ENCODE measurements at regions not wholly inside any gene's neighbourhood (a gene's known extent, or its start where the extent isn't known, plus 50 kb on each side); places are given as distances from the start of the nearest gene placed in this dataset.
"Not testable (repeated sequence)": the region's sequence is repeated elsewhere in the genome, so short reads cannot be mapped to it uniquely, and the experiment has no call there.

GRCh38 chr5:91777671-91778070 is 394.6 kb upstream of the ARRDC3 start:
- Mint-ChIP-seq H3K27me3 (no peaks in the 10 kb centered on the region), H3K27ac (no peak overlapping the region), H3K4me3 (ENCODE audit: low read depth) (no peak overlapping the region), H3K4me1 (ENCODE audit: low read depth) (peaks cover 4% of the 10 kb centered on the region), H3K9me3 (ENCODE audit: low read depth) (no peaks in the 10 kb centered on the region), H3K36me3 (ENCODE audit: insufficient read depth) (no peaks in the 10 kb centered on the region)
- TF ChIP-seq CTCF (IDR thresholded peaks at IDR 0.05; ENCODE audit: unreplicated experiment), result no peak
- no peak for DNase-seq (ENCODE audit: low spot score, unreplicated experiment)

DNA sequence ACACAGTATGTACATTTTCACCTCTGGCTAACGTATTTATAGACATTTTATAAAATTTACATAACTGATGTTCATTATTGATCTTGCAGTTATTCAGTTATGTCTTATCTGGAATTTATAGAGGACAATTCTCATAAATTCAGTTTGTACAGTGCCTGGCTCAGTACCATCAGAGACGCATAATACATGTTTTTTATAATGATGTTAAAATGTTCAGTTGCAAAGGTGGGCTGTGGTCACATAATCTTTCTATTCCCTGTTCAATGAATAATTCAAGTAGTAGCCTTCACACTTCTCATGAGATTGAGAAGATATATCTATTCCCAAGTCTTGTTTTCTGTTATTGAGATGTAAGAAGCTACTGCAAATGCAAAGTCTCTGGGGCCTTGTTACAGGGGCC is 393.1 kb upstream of the ARRDC3 start:
- H3K27ac Mint-ChIP-seq, result no peak overlapping the region
- no peak overlapping the region for H3K4me3 Mint-ChIP-seq (ENCODE audit: low read depth)
- DNase-seq (ENCODE audit: low spot score, unreplicated experiment), result no peak
- H3K27me3 Mint-ChIP-seq, result no peaks in the 10 kb centered on the region
- H3K36me3 Mint-ChIP-seq (ENCODE audit: insufficient read depth), result no peaks in the 10 kb centered on the region
- peaks cover 4% of the 10 kb centered on the region for H3K4me1 Mint-ChIP-seq (ENCODE audit: low read depth)
- no peaks in the 10 kb centered on the region for H3K9me3 Mint-ChIP-seq (ENCODE audit: low read depth)
- no peak for TF ChIP-seq CTCF (IDR thresholded peaks at IDR 0.05; ENCODE audit: unreplicated experiment)

GRCh38 chr5:91770400-91770799 is 387.3 kb upstream of the ARRDC3 start:
- H3K4me3 Mint-ChIP-seq (ENCODE audit: low read depth), result no peak overlapping the region
- H3K27me3 Mint-ChIP-seq, result no peaks in the 10 kb centered on the region
- peaks cover 3% of the 10 kb centered on the region for H3K4me1 Mint-ChIP-seq (ENCODE audit: low read depth)
- TF ChIP-seq CTCF (IDR thresholded peaks at IDR 0.05; ENCODE audit: unreplicated experiment), result no peak
- H3K36me3 Mint-ChIP-seq (ENCODE audit: insufficient read depth), result no peaks in the 10 kb centered on the region
- H3K9me3 Mint-ChIP-seq (ENCODE audit: low read depth), result no peaks in the 10 kb centered on the region
- H3K27ac Mint-ChIP-seq, result no peak overlapping the region
- no peak for DNase-seq (ENCODE audit: low spot score, unreplicated experiment)

DNA sequence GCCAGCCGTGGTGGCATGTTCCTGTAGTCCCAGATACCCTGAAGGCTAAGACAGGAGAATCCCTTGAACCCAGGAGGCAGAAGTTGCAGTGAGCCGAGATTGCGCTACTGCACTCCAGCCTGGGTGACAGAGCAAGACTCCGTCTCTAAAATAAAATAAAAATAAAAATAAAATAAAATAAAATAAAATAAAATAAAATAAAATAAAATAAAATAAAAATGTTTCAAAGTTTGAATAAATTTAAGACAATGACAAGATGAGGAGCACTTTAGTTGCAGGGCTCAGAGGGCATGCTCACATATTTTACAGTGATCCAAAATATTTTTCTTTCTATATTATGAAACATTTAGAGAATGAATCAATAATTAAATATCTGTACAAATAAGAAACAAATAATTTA is 374.3 kb upstream of the ARRDC3 start:
- H3K27me3 Mint-ChIP-seq; H3K36me3 Mint-ChIP-seq (ENCODE audit: insufficient read depth); H3K27ac Mint-ChIP-seq; H3K9me3 Mint-ChIP-seq (ENCODE audit: low read depth); DNase-seq (ENCODE audit: low spot score, unreplicated experiment); H3K4me1 Mint-ChIP-seq (ENCODE audit: low read depth); H3K4me3 Mint-ChIP-seq (ENCODE audit: low read depth): not testable (repeated sequence)

GRCh38 chr5:91754990-91755389 is 371.9 kb upstream of the ARRDC3 start:
- Mint-ChIP-seq H3K36me3 (ENCODE audit: insufficient read depth) (no peaks in the 10 kb centered on the region), H3K4me3 (ENCODE audit: low read depth) (no peak overlapping the region), H3K9me3 (ENCODE audit: low read depth) (peaks cover 3% of the 10 kb centered on the region), H3K27ac (no peak overlapping the region), H3K27me3 (no peaks in the 10 kb centered on the region), H3K4me1 (ENCODE audit: low read depth) (no peaks in the 10 kb centered on the region)
- no peak for DNase-seq (ENCODE audit: low spot score, unreplicated experiment)
- no peak for TF ChIP-seq CTCF (IDR thresholded peaks at IDR 0.05; ENCODE audit: unreplicated experiment)

GRCh38 chr5:91744470-91744869 is 361.4 kb upstream of the ARRDC3 start:
- not testable (repeated sequence) for H3K4me3 Mint-ChIP-seq (ENCODE audit: low read depth); H3K9me3 Mint-ChIP-seq (ENCODE audit: low read depth); H3K27me3 Mint-ChIP-seq; H3K36me3 Mint-ChIP-seq (ENCODE audit: insufficient read depth); DNase-seq (ENCODE audit: low spot score, unreplicated experiment); H3K27ac Mint-ChIP-seq; H3K4me1 Mint-ChIP-seq (ENCODE audit: low read depth)
